B cell (primary cell): ENCODE measurements at regions not wholly inside any gene's neighbourhood (a gene's known extent, or its start where the extent isn't known, plus 50 kb on each side); places are given as distances from the start of the nearest gene placed in this dataset.
"Not testable (repeated sequence)": the region's sequence is repeated elsewhere in the genome, so short reads cannot be mapped to it uniquely, and the experiment has no call there.

Experiments
- ATAC-seq: fragments of 200-7000 bp; cut with Tn5 transposase; one replicate; pipeline ENCODE4 v1.10.0; 2021; ENCODE audit warnings: low read depth, mild to moderate bottlenecking, moderate number of reproducible peaks, moderate library complexity
- CTCF ChIA-PET: fragments of 350-600 bp; sonication (Branson Sonifier 250); formaldehyde crosslinking; loops from one replicate; lab custom pipeline; 2021; ENCODE audit warnings: antibody characterized with exemption, inconsistent platforms; lab: Charles Lee
- POLR2A ChIA-PET: fragments of 350-600 bp; sonication (Branson Sonifier 250); formaldehyde crosslinking; loops from one replicate; lab custom pipeline; 2021; ENCODE audit warnings: antibody characterized with exemption; lab: Charles Lee
- DNase-seq: peaks from one replicate; pipeline ENCODE4 v3.0.0; 2013
- H2AFZ ChIP-seq: 2 replicates; pipeline ENCODE4 v1.6.1; 2012; ENCODE audit warnings: mild to moderate bottlenecking, low read depth, low read length; ENCODE audit not compliant: insufficient read depth, poor library complexity, severe bottlenecking
- H3K27ac ChIP-seq, 2 donors: 1 replicate in 1 of 2; 2 replicates in 1 of 2; pipeline ENCODE4 v1.5.1; 2012 to 2013; ENCODE audit warnings: low read length in 2 of 2, mild to moderate bottlenecking in 2 of 2, moderate library complexity in 1 of 2
- H3K27me3 ChIP-seq, 4 experiments: fragments of 200-600 bp in 1 of 4; sonication (generic) in 1 of 4; replicated peaks in 1 of 4; 1 replicate in 2 of 4; 2 replicates in 2 of 4; pipeline versions ENCODE4 v1.6.1 to v1.7.0; 2013 to 2016; ENCODE audit warnings: low read length in 3 of 4, mild to moderate bottlenecking in 2 of 4, mixed read lengths in 1 of 4, moderate library complexity in 1 of 4; ENCODE audit not compliant: insufficient read depth in 4 of 4, control insufficient read depth in 3 of 4; ENCODE audit errors: control extremely low read depth in 1 of 4
- H3K36me3 ChIP-seq, 2 experiments: replicated peaks in 1 of 2; 1 replicate in 1 of 2; 2 replicates in 1 of 2; pipeline versions ENCODE4 v1.6.1 to v1.7.1; 2013; ENCODE audit warnings: low read length in 1 of 2; ENCODE audit not compliant: insufficient read depth in 2 of 2, control insufficient read depth in 1 of 2; ENCODE audit errors: control extremely low read depth in 1 of 2, extremely low read depth in 1 of 2
- H3K4me1 ChIP-seq, 2 donors: fragments of 200-600 bp in 1 of 2; sonication (generic) in 1 of 2; 1 replicate in 1 of 2; 2 replicates in 1 of 2; pipeline versions ENCODE4 v1.5.1 to v1.6.1; 2013 to 2017; ENCODE audit warnings: low read length in 2 of 2; ENCODE audit not compliant: control insufficient read depth in 2 of 2, insufficient read depth in 2 of 2
- H3K4me2 ChIP-seq: replicated peaks from 2 replicates; pipeline ENCODE3; 2012; ENCODE audit warnings: mild to moderate bottlenecking, low read depth, low read length; ENCODE audit not compliant: poor library complexity, severe bottlenecking
- H3K4me3 ChIP-seq, 5 experiments: fragments of 200-600 bp in 1 of 5; sonication (generic) in 1 of 5; 1 replicate in 3 of 5; 2 replicates in 2 of 5; pipeline versions ENCODE4 v1.5.1 to v1.7.0; 2011 to 2016; ENCODE audit warnings: low read length in 4 of 5, mild to moderate bottlenecking in 4 of 5, low read depth in 2 of 5, control low read depth in 1 of 5, moderate library complexity in 1 of 5; ENCODE audit not compliant: insufficient read depth in 1 of 5; ENCODE audit errors: control extremely low read depth in 1 of 5, extremely low read depth in 1 of 5
- H3K79me2 ChIP-seq: fragments of 200-600 bp; sonication (generic); one replicate; pipeline ENCODE4 v1.6.0; 2016; ENCODE audit warnings: low read length; ENCODE audit not compliant: control insufficient read depth, insufficient read depth
- H3K9ac ChIP-seq: fragments of 200-600 bp; sonication (generic); 2 replicates; pipeline ENCODE4 v1.6.1; 2017; ENCODE audit warnings: mild to moderate bottlenecking, low read length, moderate library complexity
- H3K9me3 ChIP-seq, 3 donors: one replicate each; pipeline versions ENCODE4 v1.6.1 to v1.7.1; 2013; ENCODE audit warnings: low read length in 2 of 3; ENCODE audit not compliant: control insufficient read depth in 2 of 3, insufficient read depth in 1 of 3; ENCODE audit errors: control extremely low read depth in 1 of 3
- H4K20me1 ChIP-seq: 2 replicates; pipeline ENCODE4 v1.6.0; 2012; ENCODE audit warnings: mild to moderate bottlenecking, low read length; ENCODE audit not compliant: insufficient read depth, control insufficient read depth, poor library complexity, severe bottlenecking
- H3K27ac Mint-ChIP-seq: one replicate; pipeline ENCODE4 v1.8.0; 2021; ENCODE audit warnings: mixed read lengths
- H3K27me3 Mint-ChIP-seq: one replicate; pipeline ENCODE4 v1.8.0; 2021; ENCODE audit warnings: mixed read lengths
- H3K4me1 Mint-ChIP-seq: one replicate; pipeline ENCODE4 v1.8.0; 2021; ENCODE audit warnings: mixed read lengths
- H3K4me3 Mint-ChIP-seq: one replicate; pipeline ENCODE4 v1.8.0; 2021; ENCODE audit warnings: mixed read lengths
- H3K9me3 Mint-ChIP-seq: one replicate; pipeline ENCODE4 v1.8.0; 2022; ENCODE audit warnings: mixed read lengths; ENCODE audit not compliant: insufficient read depth
- EZH2 ChIP-seq: IDR thresholded peaks from 2 replicates; pipeline ENCODE4 v1.6.1; 2012; ENCODE audit warnings: borderline replicate concordance, low read depth, mild to moderate bottlenecking, moderate library complexity, low read length; ENCODE audit not compliant: insufficient read depth, poor library complexity, severe bottlenecking
- WGBS: methylation state at CpG from one replicate; pipeline ENCODE4 v1.1.5; 2013; ENCODE audit warnings: missing lambda C conversion rate; ENCODE audit not compliant: insufficient coverage; 5-methylcytosine and 5-hydroxymethylcytosine counted together
- intact Hi-C: fragments of 100-400 bp; cut with micrococcal nuclease; formaldehyde crosslinking; loops from one replicate; pipeline ENCODE4 v1.10.0; 2022
- TF ChIP-seq, protein P1 (sequence below): fragments of 200-600 bp; IDR thresholded peaks from one replicate; pipeline ENCODE4 v1.8.0; 2022; ENCODE audit warnings: antibody characterized with exemption, mild to moderate bottlenecking

DNA sequence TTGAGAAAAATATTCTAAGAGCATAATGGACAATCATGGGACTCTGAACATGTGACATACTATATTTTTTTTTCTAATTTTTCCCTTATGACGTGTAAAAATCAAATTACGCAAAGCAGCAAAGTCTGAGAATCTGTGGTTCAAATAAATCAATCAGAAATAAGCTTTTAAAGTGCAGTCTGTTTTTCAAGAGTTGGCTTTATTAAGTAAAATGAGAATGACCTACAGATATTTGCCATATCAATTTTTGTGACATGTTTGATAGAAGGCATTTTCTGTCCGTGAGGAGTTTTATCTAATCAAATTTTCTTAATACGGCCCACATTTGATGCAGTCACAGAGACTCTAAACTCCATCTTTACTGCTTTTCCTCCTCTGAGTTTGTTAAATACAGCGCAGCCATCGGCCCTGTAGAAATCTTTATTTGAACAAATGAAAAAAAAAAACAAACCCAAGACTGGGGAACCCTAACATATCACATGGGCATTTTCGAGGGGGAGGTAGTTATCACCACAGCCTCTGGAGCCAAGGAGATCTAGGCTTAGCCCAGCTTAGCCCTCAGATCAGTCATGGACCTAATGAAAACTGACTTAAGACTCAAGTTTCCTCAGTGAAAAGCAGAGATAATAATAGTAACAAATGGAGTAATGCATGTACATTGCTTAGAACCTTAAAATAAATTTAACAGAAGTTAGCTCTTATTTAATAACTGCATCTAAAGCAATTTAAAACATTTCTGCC, 263.6 kb upstream of the C9orf72 start:
- H3K9me3 Mint-ChIP-seq, result no peaks in the 10 kb centered on the region
- Histone ChIP-seq H2AFZ (no peak overlapping the region), H3K27ac (no peak overlapping the region), H3K9me3 (peaks cover 0 to 4% (median 0%) of the 10 kb centered on the region in 3 donors), H3K4me2 (no peak overlapping the region), H3K27me3 (peaks cover 0 to 3% (median 0%) of the 10 kb centered on the region in 4 experiments), H3K79me2 (no peaks in the 10 kb centered on the region), H3K9ac (no peak overlapping the region), H3K4me3 (no peak overlapping the region), H3K4me1 (no peaks in the 10 kb centered on the region), H4K20me1 (no peaks in the 10 kb centered on the region), H3K36me3 (no peaks in the 10 kb centered on the region)
- CTCF ChIA-PET, result interaction anchor here (0.8 kb wide), 1 partner anchor 40 kb away, joined by 3 read pairs; no protein-coding TSS in a partner anchor
- H3K4me3 Mint-ChIP-seq, result no peak overlapping the region
- no peak overlapping the region for H3K27ac Mint-ChIP-seq
- H3K27me3 Mint-ChIP-seq, result peaks cover 8% of the 10 kb centered on the region
- ATAC-seq (no peak), DNase-seq (no peak)
- intact Hi-C loops, result no loop called here
- POLR2A ChIA-PET, result no interaction called here
- WGBS, result 89% methylated on average over 3 of the region's 7 CpGs
- TF ChIP-seq EZH2, result no peak
- TF ChIP-seq, protein P1, sequence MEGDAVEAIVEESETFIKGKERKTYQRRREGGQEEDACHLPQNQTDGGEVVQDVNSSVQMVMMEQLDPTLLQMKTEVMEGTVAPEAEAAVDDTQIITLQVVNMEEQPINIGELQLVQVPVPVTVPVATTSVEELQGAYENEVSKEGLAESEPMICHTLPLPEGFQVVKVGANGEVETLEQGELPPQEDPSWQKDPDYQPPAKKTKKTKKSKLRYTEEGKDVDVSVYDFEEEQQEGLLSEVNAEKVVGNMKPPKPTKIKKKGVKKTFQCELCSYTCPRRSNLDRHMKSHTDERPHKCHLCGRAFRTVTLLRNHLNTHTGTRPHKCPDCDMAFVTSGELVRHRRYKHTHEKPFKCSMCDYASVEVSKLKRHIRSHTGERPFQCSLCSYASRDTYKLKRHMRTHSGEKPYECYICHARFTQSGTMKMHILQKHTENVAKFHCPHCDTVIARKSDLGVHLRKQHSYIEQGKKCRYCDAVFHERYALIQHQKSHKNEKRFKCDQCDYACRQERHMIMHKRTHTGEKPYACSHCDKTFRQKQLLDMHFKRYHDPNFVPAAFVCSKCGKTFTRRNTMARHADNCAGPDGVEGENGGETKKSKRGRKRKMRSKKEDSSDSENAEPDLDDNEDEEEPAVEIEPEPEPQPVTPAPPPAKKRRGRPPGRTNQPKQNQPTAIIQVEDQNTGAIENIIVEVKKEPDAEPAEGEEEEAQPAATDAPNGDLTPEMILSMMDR, result no peak
- no peaks in the 10 kb centered on the region for H3K4me1 Mint-ChIP-seq

DNA sequence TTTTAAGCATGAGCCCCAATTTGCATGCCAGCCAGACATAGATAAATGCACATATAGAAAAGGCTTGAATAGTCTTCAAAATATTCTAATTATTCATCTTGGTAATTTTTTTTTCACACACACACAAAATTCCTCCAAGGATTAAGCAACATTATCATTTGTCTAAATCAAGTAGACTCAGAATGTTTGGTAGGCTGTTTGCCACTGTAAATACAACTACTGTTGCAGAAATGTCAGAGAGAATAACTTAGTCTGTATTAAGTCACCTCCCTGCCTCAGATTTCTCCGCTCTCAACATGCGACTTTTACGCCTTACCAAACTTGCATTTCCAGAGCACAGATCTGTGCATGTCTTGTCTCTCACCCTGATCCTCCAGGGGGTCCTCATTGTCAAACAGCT, 265.6 kb upstream of the C9orf72 start:
- H3K4me1 ChIP-seq, result no peaks in the 10 kb centered on the region
- CTCF ChIA-PET, result no interaction called here
- H3K27ac Mint-ChIP-seq, result no peak overlapping the region
- no peak for DNase-seq
- ATAC-seq, result no peak
- H3K9me3 ChIP-seq, result peaks cover 0 to 4% (median 0%) of the 10 kb centered on the region in 3 donors
- no peak overlapping the region for H3K4me3 ChIP-seq
- H3K79me2 ChIP-seq, result no peaks in the 10 kb centered on the region
- no peak overlapping the region for H3K4me3 Mint-ChIP-seq
- intact Hi-C loops, result no loop called here
- no peaks in the 10 kb centered on the region for H3K36me3 ChIP-seq
- POLR2A ChIA-PET, result no interaction called here
- no peak overlapping the region for H3K9ac ChIP-seq
- no peak overlapping the region for H3K27ac ChIP-seq
- H3K4me2 ChIP-seq, result no peak overlapping the region
- 100% methylated on average over 3 of the region's 3 CpGs for whole genome bisulfite sequencing
- TF ChIP-seq EZH2, result no peak
- TF ChIP-seq, protein P1, result no peak
- no peaks in the 10 kb centered on the region for H4K20me1 ChIP-seq
- H3K9me3 Mint-ChIP-seq, result no peaks in the 10 kb centered on the region
- peaks cover 0 to 3% (median 0%) of the 10 kb centered on the region in 4 experiments for H3K27me3 ChIP-seq
- no peak overlapping the region for H2AFZ ChIP-seq
- H3K27me3 Mint-ChIP-seq, result peaks cover 8% of the 10 kb centered on the region
- no peaks in the 10 kb centered on the region for H3K4me1 Mint-ChIP-seq

DNA sequence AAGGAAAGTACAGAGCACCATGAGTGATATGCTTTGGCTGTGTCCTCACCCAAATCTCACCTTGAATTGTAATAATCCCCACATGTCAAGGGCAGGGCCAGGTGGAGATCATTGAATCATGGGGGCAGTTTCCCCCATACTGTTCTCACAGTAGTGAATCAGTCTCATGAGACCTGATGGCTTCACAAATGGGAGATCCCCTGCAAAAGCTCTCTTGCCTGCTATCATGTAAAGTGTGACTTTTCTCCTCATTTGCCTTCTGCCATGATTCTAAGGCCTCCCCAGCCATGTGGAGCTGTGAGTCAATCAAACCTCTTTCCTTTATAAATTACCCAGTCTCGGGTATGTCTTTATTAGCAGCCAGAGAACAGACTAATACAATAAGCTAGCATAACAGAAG, 266.5 kb upstream of the C9orf72 start:
- H3K9ac ChIP-seq, H3K4me3 Mint-ChIP-seq, ATAC-seq, H3K27ac ChIP-seq, H3K9me3 ChIP-seq, H3K4me3 ChIP-seq, intact Hi-C loops, CTCF ChIA-PET, H2AFZ ChIP-seq, H3K9me3 Mint-ChIP-seq, H3K27me3 ChIP-seq, H3K27me3 Mint-ChIP-seq, H3K36me3 ChIP-seq, H3K4me2 ChIP-seq, H3K79me2 ChIP-seq, H3K4me1 Mint-ChIP-seq, H3K4me1 ChIP-seq, H4K20me1 ChIP-seq, H3K27ac Mint-ChIP-seq, DNase-seq, POLR2A ChIA-PET: not testable (repeated sequence)
- no CpG with 5 or more reads among the region's 1 CpG for WGBS
